ENCODE measurements at regions not wholly inside any gene's neighbourhood (a gene's known extent, or its start where the extent isn't known, plus 50 kb on each side); places are given as distances from the start of the nearest gene placed in this dataset.

DNA sequence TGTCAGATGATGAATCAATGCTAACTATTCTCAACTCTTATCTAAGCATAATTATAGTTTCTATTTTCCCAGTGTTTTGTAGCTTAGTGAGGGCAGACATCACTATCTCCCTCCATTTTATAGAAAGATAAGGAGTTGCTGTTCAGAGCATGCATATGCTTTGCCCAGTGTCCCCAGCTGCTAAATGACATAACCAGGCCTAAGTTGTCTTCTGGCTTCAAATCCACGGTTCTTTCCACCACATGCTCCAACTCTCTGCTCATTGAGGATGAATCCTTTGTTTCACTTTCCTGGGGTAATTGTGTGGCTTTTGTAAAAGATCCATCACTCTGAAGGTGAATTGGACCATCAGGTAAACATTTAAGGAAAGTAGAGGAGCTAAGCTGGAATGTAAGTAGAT is 134.0 kb downstream of the SNX10 start:
- TF ChIP-seq POLR2A (IDR thresholded peaks at IDR 0.05; ENCODE audit: low read length) (no peak), GATA1 (IDR thresholded peaks at IDR 0.05; ENCODE audit: low read depth, low read length) (no peak)
